HG03558 (cell line): ENCODE measurements at regions not wholly inside any gene's neighbourhood (a gene's known extent, or its start where the extent isn't known, plus 50 kb on each side); places are given as distances from the start of the nearest gene placed in this dataset.
"Not testable (repeated sequence)": the region's sequence is repeated elsewhere in the genome, so short reads cannot be mapped to it uniquely, and the experiment has no call there.

ENCODE experiments used
- ATAC-seq: cut with Tn5 transposase; IDR thresholded peaks from one replicate; pipeline ENCODE4 v1.9.1; 2021; ENCODE audit warnings: moderate number of reproducible peaks; ENCODE audit not compliant: unreplicated experiment; ENCODE audit errors: extremely low read depth

DNA sequence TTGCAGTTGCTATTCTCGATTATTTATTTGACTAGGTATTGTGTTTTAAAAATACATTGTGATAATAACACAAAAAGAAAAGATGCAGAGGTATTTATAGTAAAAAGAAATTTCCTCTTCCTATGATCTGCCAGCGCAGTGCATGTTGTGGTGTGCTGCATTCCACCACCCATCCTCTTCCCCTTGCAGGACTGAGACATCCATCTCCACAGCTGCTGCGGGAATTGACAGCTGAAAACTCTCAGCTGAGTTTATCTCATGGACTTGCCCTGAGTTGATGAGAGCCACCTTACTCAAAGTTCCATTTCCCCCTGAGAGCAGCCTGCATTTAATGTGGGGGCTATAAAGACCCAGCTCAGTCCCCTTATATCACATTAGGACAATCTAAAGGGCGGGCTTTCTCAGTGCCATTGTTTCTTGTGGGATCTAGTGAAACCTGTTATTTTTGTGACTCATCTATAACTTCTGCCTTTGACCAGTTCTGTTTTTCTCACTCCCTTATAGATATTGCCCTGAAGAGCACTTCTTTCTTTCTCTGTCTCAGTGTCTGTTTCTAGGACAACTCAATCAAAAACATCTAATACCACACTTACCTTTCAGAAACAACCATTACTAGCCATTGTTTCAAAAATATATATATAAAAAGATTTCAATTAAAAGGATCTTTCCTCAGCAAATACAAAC, 698.5 kb downstream of the NR4A2 start:
- ATAC-seq = no peak

GRCh38 chr2:155633060-155633839, 699.3 kb downstream of the NR4A2 start:
- ATAC-seq = no peak

GRCh38 chr2:155630760-155631159, 701.8 kb downstream of the NR4A2 start:
- ATAC-seq = no peak

DNA sequence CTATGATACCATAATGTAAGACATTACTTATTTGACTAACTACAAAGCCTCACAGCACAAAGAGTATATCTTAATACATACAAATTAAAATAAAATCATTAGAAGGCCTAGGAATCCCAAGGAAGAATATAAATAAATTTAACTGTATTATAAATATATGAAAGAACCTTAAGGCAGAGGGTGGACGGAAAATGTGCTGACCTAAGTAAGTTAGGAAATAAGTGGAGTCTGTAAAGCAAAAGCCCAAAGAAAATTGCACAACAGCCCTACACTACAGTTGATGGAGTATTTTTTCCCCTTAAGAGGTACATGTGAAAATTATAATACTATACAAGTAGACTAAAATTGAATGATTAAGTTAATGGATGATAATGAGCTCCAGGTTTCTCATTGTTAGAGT, 710.1 kb downstream of the NR4A2 start:
- no peak for ATAC-seq

DNA sequence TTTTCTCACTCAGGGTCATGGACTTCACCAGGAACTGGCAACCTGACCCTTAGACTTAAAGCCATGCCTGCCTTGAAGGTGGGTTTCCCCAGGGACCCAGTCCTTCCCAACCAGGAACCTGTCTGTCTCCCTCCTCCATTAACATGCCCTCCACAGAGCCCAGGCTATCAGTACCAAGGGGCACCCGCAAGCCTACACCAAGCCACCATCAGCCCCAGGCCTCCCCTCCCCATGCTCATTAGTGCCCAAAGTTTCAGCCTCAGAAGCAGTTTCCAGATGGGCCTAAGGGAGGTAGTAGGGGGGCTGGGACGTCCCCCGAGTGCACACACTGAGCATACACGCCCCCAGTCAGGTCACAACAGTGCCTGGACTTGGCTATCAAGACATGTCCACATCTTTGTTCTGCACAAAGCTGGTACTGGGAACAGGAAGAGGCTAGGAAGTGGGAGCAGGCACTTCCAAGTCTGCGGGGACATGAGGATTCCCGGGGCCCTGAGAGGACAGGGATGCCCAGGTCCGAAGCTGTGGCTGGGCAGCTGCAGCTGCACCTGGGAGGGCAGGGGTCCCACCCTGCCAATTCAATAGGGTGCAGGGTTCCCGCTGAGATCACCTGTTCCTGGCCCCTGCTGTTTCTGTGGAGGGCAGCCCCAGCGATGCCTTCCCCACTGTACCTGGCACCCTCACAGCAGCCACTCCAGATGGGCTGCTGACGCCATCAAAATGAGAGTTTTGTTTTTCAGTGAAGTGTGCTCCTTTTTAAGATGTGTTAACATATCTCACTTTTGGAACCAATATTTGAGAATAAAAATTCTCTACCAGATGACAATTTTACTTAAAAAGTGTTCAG, 731.4 kb downstream of the NR4A2 start:
- no peak for ATAC-seq

DNA sequence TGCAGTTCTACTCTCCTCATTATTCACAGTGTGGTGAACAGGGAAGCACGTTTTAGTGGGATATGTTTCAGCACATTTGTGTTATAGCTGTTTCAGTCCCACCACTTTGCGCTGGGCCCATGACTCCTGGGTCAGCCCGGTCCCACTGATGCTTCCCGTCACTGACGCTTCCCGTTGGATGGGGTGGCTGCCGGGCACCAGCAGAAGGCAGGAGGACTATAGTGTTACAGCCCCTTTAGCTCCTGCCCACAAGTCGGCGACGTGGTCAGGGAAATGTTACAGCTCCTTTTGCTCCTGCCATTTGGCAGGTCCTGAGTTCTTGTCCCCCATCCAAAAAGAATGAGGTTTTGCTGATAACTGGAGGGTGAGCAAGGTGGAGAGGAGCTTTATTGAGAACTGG, 732.2 kb downstream of the NR4A2 start:
- ATAC-seq = no peak

DNA sequence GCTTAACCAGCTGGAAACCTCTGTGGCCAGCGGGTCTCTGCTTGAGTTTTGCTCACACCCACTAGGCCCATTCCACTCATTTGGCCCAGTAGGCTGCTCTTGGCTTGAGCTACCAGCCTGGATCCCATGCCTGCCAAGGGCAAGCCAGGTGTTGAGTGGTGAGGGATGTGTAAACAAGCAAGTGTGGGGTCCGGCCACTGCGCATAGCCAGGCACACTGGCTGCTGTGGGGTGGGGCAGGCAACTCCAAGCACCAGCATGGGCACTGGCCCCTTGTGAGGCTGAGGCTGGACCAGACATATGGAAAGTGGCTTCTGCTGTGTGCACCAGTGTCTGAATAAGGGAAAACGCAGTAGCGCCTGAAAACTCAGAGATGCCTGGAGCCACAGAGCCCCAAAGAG, 732.7 kb downstream of the NR4A2 start:
- no peak for ATAC-seq

DNA sequence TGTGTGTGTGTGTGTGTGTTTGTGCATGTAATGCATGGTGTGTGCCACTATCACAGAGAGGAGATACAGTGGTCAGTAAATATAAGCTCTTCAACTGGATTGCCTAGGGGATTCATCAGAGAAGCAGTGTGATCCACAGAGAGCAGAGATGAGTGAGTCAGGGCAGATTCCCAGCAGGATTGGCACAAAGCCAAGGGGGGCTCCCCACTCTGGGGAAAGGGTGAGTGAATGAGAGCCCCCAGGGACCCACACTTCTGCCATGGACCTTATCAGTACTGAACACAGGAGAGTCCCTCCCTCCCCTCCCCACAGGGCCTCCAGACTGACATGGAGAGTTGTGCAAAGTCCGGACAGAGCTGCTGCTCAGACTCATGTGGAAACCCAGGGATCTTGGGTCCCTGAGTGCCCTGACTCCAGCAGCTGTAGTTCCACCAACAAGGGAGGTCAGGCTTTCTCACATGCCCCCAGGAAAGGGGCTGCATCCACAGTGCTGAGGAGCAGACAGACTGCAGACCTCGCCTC, 748.8 kb downstream of the NR4A2 start:
- no peak for ATAC-seq

GRCh38 chr2:155574941-155575340, 757.6 kb downstream of the NR4A2 start:
- ATAC-seq = no peak

- no peak for ATAC-seq
These were observed 785.0 kb downstream of the NR4A2 start for GRCh38 chr2:155547571-155547970.

DNA sequence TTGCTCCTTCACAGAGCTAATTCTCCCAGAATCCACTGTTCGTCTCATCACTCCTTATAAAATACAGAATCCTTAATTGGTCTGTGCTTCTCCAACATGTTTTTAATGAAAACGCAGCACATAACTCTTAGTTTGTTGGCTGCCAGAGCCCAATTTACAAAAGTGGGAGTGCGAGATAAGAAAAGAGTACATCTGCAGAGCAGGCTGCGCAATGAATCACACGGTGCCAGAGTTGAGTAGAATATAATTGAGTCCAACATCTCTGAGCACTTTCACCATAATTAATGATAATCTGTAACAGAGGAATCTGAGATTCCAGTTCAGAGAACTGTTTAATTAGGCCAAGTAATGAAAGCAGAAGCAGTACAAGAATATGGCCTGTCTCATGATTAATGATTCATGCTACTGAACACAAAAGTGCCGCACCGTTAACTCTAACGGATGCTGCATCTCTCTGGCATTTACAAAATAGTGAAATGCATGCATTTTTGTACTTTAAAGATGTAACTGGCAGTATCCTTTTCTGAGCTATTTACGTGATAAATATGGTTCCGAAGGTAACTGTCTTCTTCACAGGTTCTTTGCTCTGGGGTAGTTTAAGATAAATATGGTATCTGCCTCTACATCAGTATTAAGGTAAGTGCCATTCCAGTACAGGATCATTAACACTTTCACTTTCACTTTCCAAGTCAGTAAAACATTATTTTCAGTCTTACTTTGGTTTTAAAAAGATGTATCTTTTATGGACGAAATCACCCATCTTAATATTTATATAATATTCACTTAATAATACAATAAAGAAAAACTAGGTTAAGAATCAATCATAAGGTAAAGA, 785.6 kb downstream of the NR4A2 start:
- no peak for ATAC-seq

- ATAC-seq = not testable (repeated sequence)
These were observed 793.5 kb downstream of the NR4A2 start for GRCh38 chr2:155539028-155539427.

DNA sequence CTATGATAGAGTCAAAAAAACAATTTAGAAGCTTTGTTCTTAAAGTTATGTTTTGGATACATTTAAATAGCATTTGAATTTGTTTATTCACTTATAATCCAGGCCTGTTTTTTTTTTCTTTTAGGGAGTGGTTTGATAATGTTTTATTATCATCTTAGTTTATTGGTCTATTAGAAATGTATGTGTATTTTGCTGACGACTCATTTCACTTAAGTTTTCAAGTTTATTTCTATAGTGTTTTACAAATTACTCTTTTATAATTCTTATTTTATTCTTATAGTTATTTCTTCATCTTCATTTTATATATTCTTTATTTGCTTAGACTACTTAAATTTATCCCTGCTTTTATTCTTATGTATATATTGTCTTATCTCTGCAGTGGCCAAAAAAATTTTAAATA, 804.5 kb downstream of the NR4A2 start:
- ATAC-seq = no peak

- ATAC-seq = no peak
These were observed 807.3 kb downstream of the NR4A2 start for GRCh38 chr2:155525199-155525598.

DNA sequence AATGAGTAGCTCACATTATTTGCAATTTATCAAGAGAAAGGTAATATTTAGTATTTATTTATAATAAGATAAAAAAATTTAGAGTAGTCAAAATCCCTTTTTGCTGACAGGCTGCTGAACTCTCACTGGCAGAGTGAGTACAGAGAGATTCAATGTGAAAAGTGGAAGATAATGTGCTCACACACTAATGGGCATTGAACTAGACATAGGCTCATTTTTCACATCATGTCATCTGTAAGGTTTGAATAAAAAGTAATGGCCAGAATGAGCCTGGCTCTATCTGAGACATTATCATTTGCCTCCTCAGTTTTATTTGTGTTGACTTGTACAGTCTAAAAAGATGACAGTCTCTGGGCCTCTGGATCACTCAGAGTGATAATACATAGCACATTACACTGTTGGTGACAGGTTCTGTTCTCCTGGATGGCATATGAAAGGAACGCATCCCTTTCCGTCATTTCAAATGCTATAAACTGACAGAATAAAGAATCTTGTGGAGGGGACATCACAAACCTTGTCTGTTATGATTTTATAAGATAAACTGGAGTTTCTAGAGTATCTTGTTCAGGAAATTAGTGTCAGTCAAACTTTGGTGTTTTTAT, 812.9 kb downstream of the NR4A2 start:
- ATAC-seq = no peak

DNA sequence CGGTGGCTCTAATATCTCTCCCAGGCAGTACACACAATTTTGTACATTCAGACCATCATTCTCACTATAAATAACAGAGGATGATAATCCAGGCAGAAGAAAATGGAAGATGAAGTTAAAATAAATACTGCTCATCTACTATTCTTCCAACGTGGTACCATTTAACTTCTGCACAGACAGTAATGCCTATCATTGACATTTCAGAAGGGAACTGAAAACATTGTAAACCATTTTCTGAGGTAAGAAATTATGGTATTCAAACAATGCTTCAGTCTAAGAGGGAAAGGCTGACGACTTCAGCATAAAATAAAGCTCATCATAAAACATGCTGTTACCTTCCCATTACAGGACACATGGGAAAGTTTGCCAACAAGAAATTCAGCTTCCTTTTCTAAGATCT, 814.4 kb downstream of the NR4A2 start:
- no peak for ATAC-seq

DNA sequence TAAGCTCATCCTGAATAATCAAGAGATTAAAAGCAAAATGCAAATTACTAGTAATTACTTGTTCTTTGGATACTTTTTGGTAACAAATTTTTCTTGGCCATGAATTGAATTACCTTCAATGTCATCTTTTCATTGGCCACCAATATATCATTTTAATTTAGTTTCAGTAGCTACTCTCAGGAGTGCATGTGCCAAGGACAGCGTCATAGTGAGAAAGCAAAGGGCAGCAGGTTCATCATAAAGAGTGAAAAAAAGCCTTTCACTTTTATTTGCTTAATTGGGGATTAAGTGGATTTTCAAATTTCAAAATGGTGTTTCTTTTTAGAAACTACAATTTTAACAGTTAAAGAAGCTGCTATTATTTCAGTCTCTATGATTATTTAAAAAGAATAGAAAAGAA, 815.2 kb downstream of the NR4A2 start:
- ATAC-seq = no peak

GRCh38 chr2:155513248-155513647, 814.8 kb downstream of the KCNJ3 start:
- no peak for ATAC-seq

GRCh38 chr2:155502766-155503165, 804.3 kb downstream of the KCNJ3 start:
- ATAC-seq = no peak

DNA sequence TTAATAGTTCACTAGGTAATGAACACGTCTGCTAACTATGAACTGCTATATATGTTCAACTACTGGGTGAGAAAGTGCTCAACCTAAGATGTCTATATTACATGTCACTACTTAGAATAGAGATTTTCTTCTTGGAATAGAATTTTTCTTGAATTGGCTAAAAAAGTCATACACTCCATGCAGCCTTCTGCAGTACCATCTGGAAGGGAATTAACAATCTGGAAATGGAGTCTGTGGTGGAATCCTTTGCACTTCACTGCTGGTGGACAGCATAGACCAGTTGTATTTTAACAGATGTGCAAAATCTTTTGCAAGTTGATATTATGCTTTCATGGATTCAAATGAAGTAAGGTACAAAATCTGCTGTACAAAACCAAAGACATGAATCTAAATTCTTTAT, 799.6 kb downstream of the KCNJ3 start:
- ATAC-seq = no peak
